Brain microvascular endothelial cell (primary cell): ENCODE measurements at regions not wholly inside any gene's neighbourhood (a gene's known extent, or its start where the extent isn't known, plus 50 kb on each side); places are given as distances from the start of the nearest gene placed in this dataset.

ENCODE experiments used
- DNase-seq: peaks from one replicate; pipeline ENCODE4 v3.0.0-alpha.2; 2020
- H3K27ac ChIP-seq: fragments of 250-450 bp; sonication (Bioruptor Pico); 2 replicates; pipeline ENCODE4 v1.5.1; 2020; ENCODE audit warnings: mild to moderate bottlenecking, moderate library complexity
- H3K27me3 ChIP-seq: fragments of 250-450 bp; sonication (Bioruptor Pico); replicated peaks from 2 replicates; pipeline ENCODE4 v1.5.1; 2020; ENCODE audit warnings: mild to moderate bottlenecking
- H3K36me3 ChIP-seq: fragments of 250-450 bp; sonication (Bioruptor Pico); replicated peaks from 2 replicates; pipeline ENCODE4 v1.5.1; 2020; ENCODE audit warnings: mild to moderate bottlenecking
- H3K4me3 ChIP-seq: 2 replicates; pipeline ENCODE4 v1.5.1; 2011; ENCODE audit warnings: low read depth, mild to moderate bottlenecking, control low read depth, low read length, moderate library complexity
- in situ Hi-C: cut with HindIII; loops from 2 replicates; pipeline ENCODE4 v1.10.0; 2017; ENCODE audit warnings: low sequenced_read_pairs, low pct_ligation_motif_present
- TF ChIP-seq, protein P1 (sequence below): IDR thresholded peaks from 2 replicates; pipeline ENCODE4 v1.5.1; 2011; ENCODE audit warnings: low read depth, mild to moderate bottlenecking, moderate library complexity, low read length, control low read depth, inconsistent platforms; ENCODE audit errors: missing control alignments

DNA sequence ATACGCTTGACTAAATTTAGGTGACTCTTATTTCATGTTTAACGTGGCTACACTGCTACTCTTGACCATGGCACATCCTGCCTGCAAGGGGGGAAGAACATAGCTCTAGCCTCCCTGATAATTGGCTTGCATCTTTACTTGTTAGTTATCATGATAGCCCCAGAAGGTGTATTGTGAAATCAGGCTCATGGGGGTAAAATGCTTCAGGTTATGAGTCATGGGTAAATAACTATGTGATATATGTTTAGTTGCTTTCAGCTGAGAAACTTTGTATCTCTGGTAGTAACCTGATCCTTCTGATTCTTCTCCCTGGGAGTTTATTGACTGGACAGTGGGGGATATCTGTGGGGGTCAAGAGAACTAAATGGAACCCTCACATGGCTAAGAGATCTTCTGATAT lies 660.8 kb upstream of the UBE2E2 start:
- TF ChIP-seq, protein P1, sequence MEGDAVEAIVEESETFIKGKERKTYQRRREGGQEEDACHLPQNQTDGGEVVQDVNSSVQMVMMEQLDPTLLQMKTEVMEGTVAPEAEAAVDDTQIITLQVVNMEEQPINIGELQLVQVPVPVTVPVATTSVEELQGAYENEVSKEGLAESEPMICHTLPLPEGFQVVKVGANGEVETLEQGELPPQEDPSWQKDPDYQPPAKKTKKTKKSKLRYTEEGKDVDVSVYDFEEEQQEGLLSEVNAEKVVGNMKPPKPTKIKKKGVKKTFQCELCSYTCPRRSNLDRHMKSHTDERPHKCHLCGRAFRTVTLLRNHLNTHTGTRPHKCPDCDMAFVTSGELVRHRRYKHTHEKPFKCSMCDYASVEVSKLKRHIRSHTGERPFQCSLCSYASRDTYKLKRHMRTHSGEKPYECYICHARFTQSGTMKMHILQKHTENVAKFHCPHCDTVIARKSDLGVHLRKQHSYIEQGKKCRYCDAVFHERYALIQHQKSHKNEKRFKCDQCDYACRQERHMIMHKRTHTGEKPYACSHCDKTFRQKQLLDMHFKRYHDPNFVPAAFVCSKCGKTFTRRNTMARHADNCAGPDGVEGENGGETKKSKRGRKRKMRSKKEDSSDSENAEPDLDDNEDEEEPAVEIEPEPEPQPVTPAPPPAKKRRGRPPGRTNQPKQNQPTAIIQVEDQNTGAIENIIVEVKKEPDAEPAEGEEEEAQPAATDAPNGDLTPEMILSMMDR, result no peak
- in situ Hi-C loops, result no loop called here
- DNase-seq, result peak; percentile 54
- Histone ChIP-seq H3K27ac (no peak overlapping the region), H3K36me3 (no peaks in the 10 kb centered on the region), H3K4me3 (no peak overlapping the region), H3K27me3 (no peaks in the 10 kb centered on the region)

DNA sequence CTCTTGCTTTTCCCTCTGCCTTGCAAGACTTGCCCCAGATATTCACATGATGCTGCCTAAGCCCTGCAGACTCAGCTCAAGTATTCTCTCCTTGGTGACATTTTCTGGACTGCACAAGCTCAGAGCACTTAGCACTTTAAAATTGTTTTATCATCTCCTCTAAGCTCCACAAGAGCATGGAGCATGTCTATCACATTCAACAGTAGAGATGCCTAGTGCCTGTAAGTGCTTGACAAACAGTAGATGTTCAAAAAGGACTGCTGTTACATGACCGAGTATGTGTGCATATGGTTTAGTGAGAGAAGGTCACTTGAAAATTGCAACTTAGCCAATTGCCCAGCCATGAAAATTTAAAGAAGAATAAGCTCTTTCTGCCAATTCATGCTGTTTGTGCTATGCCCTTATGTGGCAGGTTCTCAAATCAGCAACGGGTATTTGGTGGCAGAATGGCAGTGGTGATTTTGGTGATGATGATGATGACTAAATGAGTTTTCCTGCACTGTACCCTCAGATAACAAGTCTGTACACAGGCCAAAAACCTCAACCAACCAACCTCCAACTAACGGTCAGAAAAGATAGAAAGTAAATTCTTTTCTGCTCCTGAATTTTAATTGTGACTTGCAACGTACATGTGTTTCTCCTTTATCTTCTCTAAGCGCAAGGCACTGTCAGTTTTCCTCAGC lies 647.2 kb upstream of the UBE2E2 start:
- Histone ChIP-seq H3K36me3 (no peaks in the 10 kb centered on the region), H3K27ac (no peak overlapping the region), H3K4me3 (no peak overlapping the region), H3K27me3 (no peaks in the 10 kb centered on the region)
- in situ Hi-C loops, result no loop called here
- TF ChIP-seq, protein P1, result no peak
- no peak for DNase-seq

DNA sequence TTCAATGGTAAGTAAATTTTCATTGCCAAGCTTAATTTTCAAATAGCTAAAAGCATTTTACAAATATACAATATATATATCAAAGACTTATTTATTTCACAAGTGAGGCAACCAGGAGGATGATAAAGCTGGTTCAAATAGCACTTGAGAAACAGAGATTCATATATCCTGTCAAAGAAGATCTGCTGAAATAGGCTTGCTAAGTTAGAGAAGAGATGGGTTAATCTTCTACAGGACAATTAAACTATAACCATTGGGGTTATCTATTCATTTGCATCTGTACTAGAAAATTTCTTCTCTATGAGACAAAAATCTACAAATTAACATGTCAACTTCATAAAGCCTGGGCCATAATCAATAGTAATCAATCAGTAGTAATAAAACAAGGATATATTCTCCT lies 637.7 kb upstream of the UBE2E2 start:
- TF ChIP-seq, protein P1, result no peak
- Histone ChIP-seq H3K27ac (no peak overlapping the region), H3K4me3 (no peak overlapping the region), H3K27me3 (no peaks in the 10 kb centered on the region), H3K36me3 (no peaks in the 10 kb centered on the region)
- no peak for DNase-seq
- in situ Hi-C loops, result no loop called here

DNA sequence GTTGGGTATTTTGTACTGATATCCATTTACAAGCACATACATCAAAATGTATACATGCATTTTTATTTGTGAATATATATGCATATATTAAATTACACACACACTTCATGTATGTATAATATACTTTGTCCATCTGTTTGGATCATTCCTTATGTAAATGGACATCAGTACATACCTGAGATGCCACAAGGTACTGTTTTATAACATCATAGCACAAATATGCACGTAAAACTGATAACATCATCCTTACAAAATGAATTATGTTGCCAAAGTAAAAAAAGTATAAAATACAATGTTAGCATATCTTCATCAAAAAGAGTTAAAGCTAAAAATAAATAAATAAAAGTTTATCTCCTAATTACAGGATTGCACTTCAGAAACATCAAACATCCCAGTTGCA lies 634.8 kb upstream of the UBE2E2 start:
- no peaks in the 10 kb centered on the region for H3K36me3 ChIP-seq
- H3K27ac ChIP-seq, result no peak overlapping the region
- in situ Hi-C loops, result no loop called here
- no peak for DNase-seq
- TF ChIP-seq, protein P1, result no peak
- H3K27me3 ChIP-seq, result no peaks in the 10 kb centered on the region
- no peak overlapping the region for H3K4me3 ChIP-seq

GRCh38 chr3:22569570-22569969 lies 633.6 kb upstream of the UBE2E2 start:
- Histone ChIP-seq H3K4me3 (no peak overlapping the region), H3K27me3 (no peaks in the 10 kb centered on the region), H3K27ac (no peak overlapping the region), H3K36me3 (no peaks in the 10 kb centered on the region)
- TF ChIP-seq, protein P1, result no peak
- in situ Hi-C loops, result no loop called here
- no peak for DNase-seq

DNA sequence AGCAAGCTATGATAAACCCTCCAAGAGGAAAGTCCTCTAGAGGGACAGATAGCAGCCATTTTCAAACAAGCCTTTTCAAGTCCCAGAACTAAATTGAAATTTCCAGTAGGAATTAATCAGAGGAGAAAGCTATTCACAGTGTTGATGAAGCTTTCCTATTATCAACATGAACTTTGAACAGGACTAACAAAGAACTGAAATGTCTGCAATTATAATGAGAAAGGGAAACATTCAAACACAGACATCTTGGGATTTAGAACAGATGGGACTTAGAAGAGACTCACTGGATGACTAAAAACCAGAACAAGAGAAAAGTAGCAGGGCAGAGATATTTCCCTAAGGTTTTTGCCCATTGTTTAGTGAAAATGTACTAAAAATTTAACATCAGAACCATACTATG lies 622.1 kb upstream of the UBE2E2 start:
- Histone ChIP-seq H3K4me3 (no peak overlapping the region), H3K36me3 (no peaks in the 10 kb centered on the region), H3K27ac (no peak overlapping the region), H3K27me3 (no peaks in the 10 kb centered on the region)
- in situ Hi-C loops, result no loop called here
- TF ChIP-seq, protein P1, result no peak
- DNase-seq, result no peak
